Stomach (tissue), 8 donors: ENCODE measurements at regions not wholly inside any gene's neighbourhood (a gene's known extent, or its start where the extent isn't known, plus 50 kb on each side); places are given as distances from the start of the nearest gene placed in this dataset.

ENCODE experiments used
- DNase-seq, 2 donors: peaks; one replicate each; pipeline versions ENCODE4 v3.0.0 to v3.0.0-alpha.2; 2013 to 2019
- H3K27ac ChIP-seq, 5 donors: fragments of 200-600 bp in 4 of 5; sonication (generic) in 4 of 5; one replicate each; pipeline ENCODE4 v1.5.1; 2013 to 2019; ENCODE audit warnings: mild to moderate bottlenecking in 1 of 5, moderate library complexity in 1 of 5
- H3K27me3 ChIP-seq, 3 donors: fragments of 200-600 bp; sonication (generic); one replicate each; pipeline ENCODE4 v1.5.1; 2017 to 2019; ENCODE audit warnings: mixed run types in 1 of 3
- H3K36me3 ChIP-seq, 4 donors: fragments of 200-600 bp; sonication (generic); 1 replicate in 3 of 4; 2 replicates in 1 of 4; pipeline ENCODE4 v1.5.1; 2016 to 2019
- H3K4me1 ChIP-seq, 4 donors: fragments of 200-600 bp; sonication (generic); one replicate each; pipeline ENCODE4 v1.5.1; 2016 to 2019
- H3K4me3 ChIP-seq, 4 donors: fragments of 200-600 bp; sonication (generic) in 3 of 4; one replicate each; pipeline ENCODE4 v1.5.1; 2016 to 2019; ENCODE audit warnings: mild to moderate bottlenecking in 1 of 4
- H3K9me3 ChIP-seq, 4 donors: fragments of 200-600 bp; sonication (generic); one replicate each; pipeline ENCODE4 v1.5.1; 2016 to 2019
- EP300 ChIP-seq: sonication (generic); formaldehyde crosslinking; IDR thresholded peaks from one replicate; pipeline ENCODE4 v1.6.1; 2017; ENCODE audit warnings: antibody characterized with exemption
- POLR2A ChIP-seq, 4 donors: fragments of 450-650 bp; IDR thresholded peaks; one replicate each; pipeline ENCODE4 v1.6.1; 2016; ENCODE audit warnings: antibody characterized with exemption in 4 of 4, control low read depth in 2 of 4, mild to moderate bottlenecking in 1 of 4, moderate library complexity in 1 of 4
- POLR2AphosphoS5 ChIP-seq, 3 donors: sonication (generic); formaldehyde crosslinking; IDR thresholded peaks; one replicate each; pipeline ENCODE4 v1.6.1; 2016; ENCODE audit warnings: antibody characterized with exemption in 3 of 3
- WGBS, 5 donors: extraction: QIAGEN DNeasy Blood & Tissue Kit in 3 of 5; methylation state at CpG; one replicate each; pipeline versions ENCODE4 v1.1.5 to v1.1.7; 2013 to 2018; 5-methylcytosine and 5-hydroxymethylcytosine counted together
- intact Hi-C: fragments of 100-400 bp; cut with DNase I; formaldehyde crosslinking; loops from one replicate; pipeline ENCODE4 v1.15.1; 2023; ENCODE audit warnings: low total_unique reads
- TF ChIP-seq, protein P1 (sequence below), 7 experiments: fragments of 450-650 bp in 4 of 7; fragments of 200-600 bp in 3 of 7; sonication (generic) in 3 of 7; IDR thresholded peaks; one replicate each; pipeline ENCODE4 v1.5.1; 2016 to 2019; ENCODE audit warnings: antibody characterized with exemption in 7 of 7, control low read depth in 2 of 7, mild to moderate bottlenecking in 1 of 7
- donor health status: healthy with polysubstance abuse.
- donor health status: Bipolar disorder and iron deficiency.
- donor health status: healthy.

DNA sequence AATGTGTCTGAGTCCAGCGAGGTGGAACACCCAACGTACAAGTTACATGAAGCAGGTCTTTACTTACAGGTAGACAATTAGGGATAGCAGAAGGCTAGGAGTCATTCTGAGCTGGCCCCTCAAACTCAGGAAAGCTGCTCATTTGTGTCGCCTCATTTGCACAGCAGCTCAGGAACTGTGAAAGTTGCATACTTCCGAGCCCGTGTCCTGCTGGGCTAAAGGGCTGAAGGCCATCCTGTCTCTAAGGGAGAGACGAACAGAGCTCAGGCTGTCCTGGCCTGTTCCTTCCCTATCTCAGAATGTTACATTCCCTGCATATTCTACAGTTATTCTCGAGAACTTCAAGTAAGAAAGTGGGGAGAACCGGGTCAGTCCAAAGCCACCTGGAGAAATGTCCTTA, 99.0 kb downstream of the FAM124B start:
- H3K4me1 ChIP-seq = no peaks in the 10 kb centered on the region
- intact Hi-C loops = no loop called here
- H3K9me3 ChIP-seq = no peaks in the 10 kb centered on the region
- no peak overlapping the region for H3K27ac ChIP-seq
- no peak for DNase-seq
- no peak for TF ChIP-seq POLR2A (IDR thresholded peaks at IDR 0.05)
- TF ChIP-seq, protein P1, sequence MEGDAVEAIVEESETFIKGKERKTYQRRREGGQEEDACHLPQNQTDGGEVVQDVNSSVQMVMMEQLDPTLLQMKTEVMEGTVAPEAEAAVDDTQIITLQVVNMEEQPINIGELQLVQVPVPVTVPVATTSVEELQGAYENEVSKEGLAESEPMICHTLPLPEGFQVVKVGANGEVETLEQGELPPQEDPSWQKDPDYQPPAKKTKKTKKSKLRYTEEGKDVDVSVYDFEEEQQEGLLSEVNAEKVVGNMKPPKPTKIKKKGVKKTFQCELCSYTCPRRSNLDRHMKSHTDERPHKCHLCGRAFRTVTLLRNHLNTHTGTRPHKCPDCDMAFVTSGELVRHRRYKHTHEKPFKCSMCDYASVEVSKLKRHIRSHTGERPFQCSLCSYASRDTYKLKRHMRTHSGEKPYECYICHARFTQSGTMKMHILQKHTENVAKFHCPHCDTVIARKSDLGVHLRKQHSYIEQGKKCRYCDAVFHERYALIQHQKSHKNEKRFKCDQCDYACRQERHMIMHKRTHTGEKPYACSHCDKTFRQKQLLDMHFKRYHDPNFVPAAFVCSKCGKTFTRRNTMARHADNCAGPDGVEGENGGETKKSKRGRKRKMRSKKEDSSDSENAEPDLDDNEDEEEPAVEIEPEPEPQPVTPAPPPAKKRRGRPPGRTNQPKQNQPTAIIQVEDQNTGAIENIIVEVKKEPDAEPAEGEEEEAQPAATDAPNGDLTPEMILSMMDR (IDR thresholded peaks at IDR 0.05) = no peak
- TF ChIP-seq POLR2AphosphoS5 (IDR thresholded peaks at IDR 0.05) = no peak
- TF ChIP-seq EP300 = no peak
- H3K27me3 ChIP-seq = no peaks in the 10 kb centered on the region
- H3K4me3 ChIP-seq = no peak overlapping the region
- H3K36me3 ChIP-seq = no peaks in the 10 kb centered on the region
- 82 to 94% (median 89%) methylated on average over 8 of the region's 8 CpGs for WGBS, 5 donors

DNA sequence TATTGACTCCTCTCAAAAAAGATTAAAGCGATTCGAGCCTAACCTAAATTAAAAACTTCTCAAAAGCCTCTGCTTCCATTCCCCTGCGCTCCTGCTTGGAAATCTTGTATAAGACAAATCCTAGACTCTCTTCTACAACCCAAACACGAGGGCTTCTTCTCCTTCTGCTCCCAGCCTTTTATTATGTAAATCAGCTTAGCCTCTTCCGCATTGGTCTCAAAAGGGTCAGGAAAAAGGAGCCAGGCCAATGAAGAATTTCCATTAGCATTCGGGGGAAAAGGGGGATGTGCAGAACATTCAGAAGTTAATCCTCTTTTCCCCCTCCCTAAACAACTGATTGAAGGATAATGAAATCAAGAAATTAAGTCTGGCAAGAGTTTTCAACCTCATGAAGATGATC, 107.9 kb downstream of the FAM124B start:
- Histone ChIP-seq H3K4me1 (no peaks in the 10 kb centered on the region), H3K27me3 (peaks cover 0 to 13% (median 0%) of the 10 kb centered on the region in 3 donors), H3K9me3 (no peaks in the 10 kb centered on the region), H3K36me3 (no peaks in the 10 kb centered on the region), H3K4me3 (no peak overlapping the region), H3K27ac (no peak overlapping the region)
- intact Hi-C loops = no loop called here
- DNase-seq = no peak
- TF ChIP-seq POLR2A (IDR thresholded peaks at IDR 0.05) = no peak
- TF ChIP-seq POLR2AphosphoS5 (IDR thresholded peaks at IDR 0.05) = no peak
- TF ChIP-seq EP300 = no peak
- TF ChIP-seq, protein P1 (IDR thresholded peaks at IDR 0.05) = no peak
- 69 to 75% (median 71%) methylated on average over 6 of the region's 6 CpGs for WGBS, 5 donors

DNA sequence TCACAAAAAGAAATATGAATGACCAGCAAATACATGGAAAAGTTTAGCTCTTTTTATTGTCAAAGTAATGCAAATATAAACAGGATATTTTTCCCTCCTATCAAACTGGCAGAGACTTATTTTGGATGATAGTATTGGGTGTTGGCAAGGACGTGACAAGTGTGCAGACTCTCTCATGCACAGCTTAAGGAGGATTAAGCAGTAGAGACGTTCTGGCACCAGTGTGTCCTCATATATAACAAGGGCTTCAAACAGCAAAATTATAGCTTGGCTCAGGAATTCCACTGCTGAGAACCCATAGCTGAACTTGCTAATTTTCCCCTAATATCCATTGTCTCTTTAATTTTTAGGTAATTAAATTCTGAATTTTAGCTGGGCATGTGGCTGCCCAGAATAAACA, 114.4 kb downstream of the FAM124B start:
- 38 to 56% (median 47%) methylated on average over 2 of the region's 2 CpGs for WGBS, 5 donors
- no peaks in the 10 kb centered on the region for H3K36me3 ChIP-seq
- no peak overlapping the region for H3K4me3 ChIP-seq
- intact Hi-C loops = loop anchor here (5.0 kb wide), 1 partner anchor 315 kb away; no protein-coding TSS in a partner anchor
- TF ChIP-seq, protein P1 (IDR thresholded peaks at IDR 0.05) = no peak
- no peak for TF ChIP-seq POLR2AphosphoS5 (IDR thresholded peaks at IDR 0.05)
- no peak for TF ChIP-seq EP300
- TF ChIP-seq POLR2A (IDR thresholded peaks at IDR 0.05) = no peak
- H3K27me3 ChIP-seq = peaks cover 0 to 13% (median 0%) of the 10 kb centered on the region in 3 donors
- H3K4me1 ChIP-seq = peaks cover 0 to 9% (median 0%) of the 10 kb centered on the region in 4 donors
- no peak overlapping the region for H3K27ac ChIP-seq
- no peak for DNase-seq
- no peaks in the 10 kb centered on the region for H3K9me3 ChIP-seq

GRCh38 chr2:224286923-224287322, 115.0 kb downstream of the FAM124B start:
- H3K9me3 ChIP-seq = no peaks in the 10 kb centered on the region
- no peaks in the 10 kb centered on the region for H3K36me3 ChIP-seq
- no peak overlapping the region for H3K27ac ChIP-seq
- H3K4me3 ChIP-seq = no peak overlapping the region
- H3K4me1 ChIP-seq = peaks cover 0 to 9% (median 0%) of the 10 kb centered on the region in 4 donors
- peaks cover 0 to 13% (median 0%) of the 10 kb centered on the region in 3 donors for H3K27me3 ChIP-seq
- intact Hi-C loops = loop anchor here (5.0 kb wide), 1 partner anchor 315 kb away; no protein-coding TSS in a partner anchor
- 49 to 58% (median 53%) methylated on average over 2 of the region's 2 CpGs for WGBS, 5 donors
- no peak for DNase-seq
- no peak for TF ChIP-seq POLR2A (IDR thresholded peaks at IDR 0.05)
- no peak for TF ChIP-seq EP300
- TF ChIP-seq, protein P1 (IDR thresholded peaks at IDR 0.05) = no peak
- no peak for TF ChIP-seq POLR2AphosphoS5 (IDR thresholded peaks at IDR 0.05)
